Liver (tissue), 8 donors: ENCODE measurements at regions not wholly inside any gene's neighbourhood (a gene's known extent, or its start where the extent isn't known, plus 50 kb on each side); places are given as distances from the start of the nearest gene placed in this dataset.

Experiments
- DNase-seq: peaks from one replicate; pipeline ENCODE4 v3.0.0-alpha.2; 2017; ENCODE audit warnings: low spot score
- H3K27ac ChIP-seq, 2 donors: one replicate each; pipeline ENCODE4 v1.7.0; 2013; ENCODE audit warnings: inconsistent platforms in 2 of 2, low read length in 2 of 2, control low read depth in 1 of 2, low read depth in 1 of 2, mild to moderate bottlenecking in 1 of 2
- H3K27me3 ChIP-seq, 4 donors: one replicate each; pipeline versions ENCODE4 v1.6.1 to v1.7.0; 2013; ENCODE audit warnings: low read length in 3 of 4, inconsistent platforms in 1 of 4, mild to moderate bottlenecking in 1 of 4, moderate library complexity in 1 of 4; ENCODE audit not compliant: control insufficient read depth in 4 of 4, insufficient read depth in 4 of 4
- H3K36me3 ChIP-seq, 4 donors: one replicate each; pipeline versions ENCODE4 v1.6.1 to v1.7.0; 2013; ENCODE audit warnings: low read length in 3 of 4, mild to moderate bottlenecking in 3 of 4, low read depth in 1 of 4, moderate library complexity in 1 of 4; ENCODE audit not compliant: control insufficient read depth in 4 of 4, insufficient read depth in 3 of 4
- H3K4me1 ChIP-seq, 4 donors: one replicate each; pipeline versions ENCODE4 v1.6.1 to v1.7.0; 2013; ENCODE audit warnings: low read length in 3 of 4, mild to moderate bottlenecking in 3 of 4, moderate library complexity in 1 of 4; ENCODE audit not compliant: control insufficient read depth in 4 of 4, insufficient read depth in 4 of 4
- H3K4me3 ChIP-seq, 3 donors: one replicate each; pipeline versions ENCODE4 v1.6.1 to v1.7.0; 2013; ENCODE audit warnings: low read length in 3 of 3, control low read depth in 1 of 3, low read depth in 1 of 3, mild to moderate bottlenecking in 1 of 3
- H3K9ac ChIP-seq, 2 donors: one replicate each; pipeline ENCODE4 v1.7.0; 2013; ENCODE audit warnings: low read length in 2 of 2, mild to moderate bottlenecking in 2 of 2, moderate library complexity in 2 of 2, control low read depth in 1 of 2, low read depth in 1 of 2
- H3K9me3 ChIP-seq, 4 donors: one replicate each; pipeline versions ENCODE4 v1.6.1 to v1.7.0; 2013; ENCODE audit warnings: low read length in 3 of 4; ENCODE audit not compliant: control insufficient read depth in 4 of 4
- EGR1 ChIP-seq, 2 donors: IDR thresholded peaks; 2 replicates each; pipeline ENCODE4 v1.6.1; 2016 to 2018; ENCODE audit warnings: antibody characterized with exemption in 2 of 2, low read depth in 2 of 2
- FOXA1 ChIP-seq: IDR thresholded peaks from 2 replicates; pipeline ENCODE4 v1.6.1; 2016; ENCODE audit warnings: antibody characterized with exemption
- FOXA2 ChIP-seq: IDR thresholded peaks from 2 replicates; pipeline ENCODE4 v1.6.1; 2016; ENCODE audit warnings: antibody characterized with exemption
- GABPA ChIP-seq, 2 donors: IDR thresholded peaks in 1 of 2; conservative IDR thresholded peaks in 1 of 2; 2 replicates each; pipeline ENCODE4 v1.6.1; 2016; ENCODE audit warnings: antibody characterized with exemption in 2 of 2, mild to moderate bottlenecking in 1 of 2, moderate library complexity in 1 of 2
- HNF4A ChIP-seq, 2 donors: conservative IDR thresholded peaks; 2 replicates each; pipeline ENCODE4 v1.6.1; 2016; ENCODE audit warnings: antibody characterized with exemption in 2 of 2, mild to moderate bottlenecking in 2 of 2
- HNF4G ChIP-seq: IDR thresholded peaks from 2 replicates; pipeline ENCODE4 v1.6.1; 2016; ENCODE audit warnings: antibody characterized with exemption
- JUND ChIP-seq, 2 donors: IDR thresholded peaks; 2 replicates each; pipeline ENCODE4 v1.6.1; 2016; ENCODE audit warnings: antibody characterized with exemption in 2 of 2
- NR2F2 ChIP-seq: IDR thresholded peaks from 2 replicates; pipeline ENCODE4 v1.6.1; 2016; ENCODE audit warnings: antibody characterized with exemption
- RAD21 ChIP-seq, 2 donors: IDR thresholded peaks; 2 replicates each; pipeline ENCODE4 v1.6.1; 2016; ENCODE audit warnings: antibody characterized with exemption in 2 of 2, mild to moderate bottlenecking in 2 of 2
- RXRA ChIP-seq, 2 donors: IDR thresholded peaks; 2 replicates each; pipeline ENCODE4 v1.6.1; 2017 to 2018; ENCODE audit warnings: antibody characterized with exemption in 2 of 2, mild to moderate bottlenecking in 1 of 2
- SP1 ChIP-seq: IDR thresholded peaks from 2 replicates; pipeline ENCODE4 v1.6.1; 2018; ENCODE audit warnings: antibody characterized with exemption, mild to moderate bottlenecking
- TAF1 ChIP-seq: conservative IDR thresholded peaks from 2 replicates; pipeline ENCODE4 v1.6.1; 2016; ENCODE audit warnings: antibody characterized with exemption, mild to moderate bottlenecking
- YY1 ChIP-seq: IDR thresholded peaks from 2 replicates; pipeline ENCODE4 v1.6.1; 2016; ENCODE audit warnings: antibody characterized with exemption, mild to moderate bottlenecking
- WGBS: extraction: QIAGEN DNeasy Blood & Tissue Kit; methylation state at CpG from one replicate; pipeline ENCODE4 v1.1.7; 2013; 5-methylcytosine and 5-hydroxymethylcytosine counted together
- TF ChIP-seq, protein P1 (sequence below): IDR thresholded peaks from 2 replicates; pipeline ENCODE4 v1.6.1; 2016; ENCODE audit warnings: antibody characterized with exemption
- TF ChIP-seq, protein P2 (sequence below): fragments of 150-350 bp; IDR thresholded peaks from 2 replicates; pipeline ENCODE4 v1.5.1; 2017; ENCODE audit warnings: improper control_type of control experiment, low read depth, low read length; ENCODE audit not compliant: missing input control
- TF ChIP-seq, protein P3 (sequence below): IDR thresholded peaks from 2 replicates; pipeline ENCODE4 v1.6.1; 2016; ENCODE audit warnings: antibody characterized with exemption
- TF ChIP-seq, protein P4 (sequence below): IDR thresholded peaks from 2 replicates; pipeline ENCODE4 v1.6.1; 2016; ENCODE audit warnings: antibody characterized with exemption, mild to moderate bottlenecking
- TF ChIP-seq, protein P5 (sequence below): IDR thresholded peaks from 2 replicates; pipeline ENCODE4 v1.6.1; 2016; ENCODE audit warnings: antibody characterized with exemption
- donor health status: healthy.
- donor health status: healthy.
- donor health status: healthy.
- donor health status: healthy.
- donor health status: healthy.

DNA sequence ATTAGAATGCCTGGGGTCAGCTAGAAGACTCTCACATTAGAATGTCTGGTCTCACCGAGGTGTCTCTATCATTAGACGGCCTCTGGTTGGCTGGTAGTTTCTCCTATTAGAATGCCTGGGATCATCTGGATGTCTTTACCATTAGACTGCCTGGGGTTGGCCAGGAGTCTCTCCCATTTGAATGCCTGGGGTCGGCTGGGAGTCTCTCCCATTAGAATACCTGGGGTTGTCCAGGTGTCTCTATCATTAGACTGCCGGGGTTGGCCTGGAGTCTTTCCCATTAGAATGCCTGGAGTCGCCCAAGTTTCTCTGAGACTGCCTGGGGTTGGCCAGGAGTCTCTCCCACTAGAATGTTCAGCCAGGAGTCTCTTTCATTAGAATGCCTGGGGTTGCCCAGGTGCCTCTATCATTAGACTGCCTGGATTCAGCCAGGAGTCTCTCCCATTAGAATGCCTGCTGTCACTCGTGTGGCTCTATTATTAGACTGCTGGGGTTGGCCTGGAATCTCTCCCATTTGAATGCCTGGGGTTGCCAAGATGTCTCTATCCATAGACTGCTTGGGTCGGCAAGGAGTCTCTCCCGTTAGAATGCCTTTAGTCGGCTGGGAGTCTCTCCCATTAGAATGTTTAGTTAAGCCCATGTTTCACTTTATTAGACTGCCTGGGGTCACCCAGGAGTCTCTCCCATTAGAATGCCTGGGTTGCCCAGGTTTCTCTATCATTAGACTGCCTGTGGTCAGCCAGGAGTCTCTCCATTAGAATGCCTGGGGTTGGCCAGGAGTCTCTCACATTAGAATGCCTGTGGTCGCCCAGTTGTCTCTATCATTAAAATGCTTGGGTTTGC lies 1467.8 kb downstream of the UQCRFS1 start:
- no peak for DNase-seq

More for the DNA sequence above, 1467.8 kb downstream of the UQCRFS1 start:
- H3K4me3 ChIP-seq: no peak overlapping the region
- TF ChIP-seq, protein P1, sequence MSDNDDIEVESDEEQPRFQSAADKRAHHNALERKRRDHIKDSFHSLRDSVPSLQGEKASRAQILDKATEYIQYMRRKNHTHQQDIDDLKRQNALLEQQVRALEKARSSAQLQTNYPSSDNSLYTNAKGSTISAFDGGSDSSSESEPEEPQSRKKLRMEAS: no peak
- TF ChIP-seq HNF4G (no peak), JUND (IDR thresholded peaks at IDR 0.05) (no peak), FOXA1 (no peak), YY1 (no peak), HNF4A (conservative IDR thresholded peaks at IDR 0.05) (no peak), SP1 (no peak), FOXA2 (no peak), RXRA (IDR thresholded peaks at IDR 0.05) (no peak), GABPA (IDR thresholded peaks at IDR 0.05 in 1 of 2, conservative IDR thresholded peaks at IDR 0.05 in 1 of 2) (no peak), RAD21 (IDR thresholded peaks at IDR 0.05) (no peak), TAF1 (no peak), EGR1 (IDR thresholded peaks at IDR 0.05; ENCODE audit: low read depth in 2 of 2) (no peak), NR2F2 (no peak)
- TF ChIP-seq, protein P2, sequence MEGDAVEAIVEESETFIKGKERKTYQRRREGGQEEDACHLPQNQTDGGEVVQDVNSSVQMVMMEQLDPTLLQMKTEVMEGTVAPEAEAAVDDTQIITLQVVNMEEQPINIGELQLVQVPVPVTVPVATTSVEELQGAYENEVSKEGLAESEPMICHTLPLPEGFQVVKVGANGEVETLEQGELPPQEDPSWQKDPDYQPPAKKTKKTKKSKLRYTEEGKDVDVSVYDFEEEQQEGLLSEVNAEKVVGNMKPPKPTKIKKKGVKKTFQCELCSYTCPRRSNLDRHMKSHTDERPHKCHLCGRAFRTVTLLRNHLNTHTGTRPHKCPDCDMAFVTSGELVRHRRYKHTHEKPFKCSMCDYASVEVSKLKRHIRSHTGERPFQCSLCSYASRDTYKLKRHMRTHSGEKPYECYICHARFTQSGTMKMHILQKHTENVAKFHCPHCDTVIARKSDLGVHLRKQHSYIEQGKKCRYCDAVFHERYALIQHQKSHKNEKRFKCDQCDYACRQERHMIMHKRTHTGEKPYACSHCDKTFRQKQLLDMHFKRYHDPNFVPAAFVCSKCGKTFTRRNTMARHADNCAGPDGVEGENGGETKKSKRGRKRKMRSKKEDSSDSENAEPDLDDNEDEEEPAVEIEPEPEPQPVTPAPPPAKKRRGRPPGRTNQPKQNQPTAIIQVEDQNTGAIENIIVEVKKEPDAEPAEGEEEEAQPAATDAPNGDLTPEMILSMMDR: no peak
- TF ChIP-seq, protein P3, sequence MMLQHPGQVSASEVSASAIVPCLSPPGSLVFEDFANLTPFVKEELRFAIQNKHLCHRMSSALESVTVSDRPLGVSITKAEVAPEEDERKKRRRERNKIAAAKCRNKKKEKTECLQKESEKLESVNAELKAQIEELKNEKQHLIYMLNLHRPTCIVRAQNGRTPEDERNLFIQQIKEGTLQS: no peak
- TF ChIP-seq, protein P4, sequence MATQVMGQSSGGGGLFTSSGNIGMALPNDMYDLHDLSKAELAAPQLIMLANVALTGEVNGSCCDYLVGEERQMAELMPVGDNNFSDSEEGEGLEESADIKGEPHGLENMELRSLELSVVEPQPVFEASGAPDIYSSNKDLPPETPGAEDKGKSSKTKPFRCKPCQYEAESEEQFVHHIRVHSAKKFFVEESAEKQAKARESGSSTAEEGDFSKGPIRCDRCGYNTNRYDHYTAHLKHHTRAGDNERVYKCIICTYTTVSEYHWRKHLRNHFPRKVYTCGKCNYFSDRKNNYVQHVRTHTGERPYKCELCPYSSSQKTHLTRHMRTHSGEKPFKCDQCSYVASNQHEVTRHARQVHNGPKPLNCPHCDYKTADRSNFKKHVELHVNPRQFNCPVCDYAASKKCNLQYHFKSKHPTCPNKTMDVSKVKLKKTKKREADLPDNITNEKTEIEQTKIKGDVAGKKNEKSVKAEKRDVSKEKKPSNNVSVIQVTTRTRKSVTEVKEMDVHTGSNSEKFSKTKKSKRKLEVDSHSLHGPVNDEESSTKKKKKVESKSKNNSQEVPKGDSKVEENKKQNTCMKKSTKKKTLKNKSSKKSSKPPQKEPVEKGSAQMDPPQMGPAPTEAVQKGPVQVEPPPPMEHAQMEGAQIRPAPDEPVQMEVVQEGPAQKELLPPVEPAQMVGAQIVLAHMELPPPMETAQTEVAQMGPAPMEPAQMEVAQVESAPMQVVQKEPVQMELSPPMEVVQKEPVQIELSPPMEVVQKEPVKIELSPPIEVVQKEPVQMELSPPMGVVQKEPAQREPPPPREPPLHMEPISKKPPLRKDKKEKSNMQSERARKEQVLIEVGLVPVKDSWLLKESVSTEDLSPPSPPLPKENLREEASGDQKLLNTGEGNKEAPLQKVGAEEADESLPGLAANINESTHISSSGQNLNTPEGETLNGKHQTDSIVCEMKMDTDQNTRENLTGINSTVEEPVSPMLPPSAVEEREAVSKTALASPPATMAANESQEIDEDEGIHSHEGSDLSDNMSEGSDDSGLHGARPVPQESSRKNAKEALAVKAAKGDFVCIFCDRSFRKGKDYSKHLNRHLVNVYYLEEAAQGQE: no peak
- TF ChIP-seq, protein P5, sequence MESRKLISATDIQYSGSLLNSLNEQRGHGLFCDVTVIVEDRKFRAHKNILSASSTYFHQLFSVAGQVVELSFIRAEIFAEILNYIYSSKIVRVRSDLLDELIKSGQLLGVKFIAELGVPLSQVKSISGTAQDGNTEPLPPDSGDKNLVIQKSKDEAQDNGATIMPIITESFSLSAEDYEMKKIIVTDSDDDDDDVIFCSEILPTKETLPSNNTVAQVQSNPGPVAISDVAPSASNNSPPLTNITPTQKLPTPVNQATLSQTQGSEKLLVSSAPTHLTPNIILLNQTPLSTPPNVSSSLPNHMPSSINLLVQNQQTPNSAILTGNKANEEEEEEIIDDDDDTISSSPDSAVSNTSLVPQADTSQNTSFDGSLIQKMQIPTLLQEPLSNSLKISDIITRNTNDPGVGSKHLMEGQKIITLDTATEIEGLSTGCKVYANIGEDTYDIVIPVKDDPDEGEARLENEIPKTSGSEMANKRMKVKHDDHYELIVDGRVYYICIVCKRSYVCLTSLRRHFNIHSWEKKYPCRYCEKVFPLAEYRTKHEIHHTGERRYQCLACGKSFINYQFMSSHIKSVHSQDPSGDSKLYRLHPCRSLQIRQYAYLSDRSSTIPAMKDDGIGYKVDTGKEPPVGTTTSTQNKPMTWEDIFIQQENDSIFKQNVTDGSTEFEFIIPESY: no peak
- no peaks in the 10 kb centered on the region for H3K36me3 ChIP-seq
- no peak overlapping the region for H3K9ac ChIP-seq
- 86% methylated on average over 10 of the region's 10 CpGs for WGBS
- H3K27me3 ChIP-seq: no peaks in the 10 kb centered on the region
- H3K9me3 ChIP-seq: peaks cover 0 to 1% (median 0%) of the 10 kb centered on the region in 4 donors
- no peak overlapping the region for H3K27ac ChIP-seq
- H3K4me1 ChIP-seq: no peaks in the 10 kb centered on the region
